ENCODE measurements at regions not wholly inside any gene's neighbourhood (a gene's known extent, or its start where the extent isn't known, plus 50 kb on each side); places are given as distances from the start of the nearest gene placed in this dataset.

GRCh38 chr6:22925304-22925835, 356.0 kb downstream of the HDGFL1 start:
- DNase-seq (ENCODE audit: extremely low read depth, low read depth) = no peak

GRCh38 chr6:22925920-22926789, 356.8 kb downstream of the HDGFL1 start:
- DNase-seq (ENCODE audit: extremely low read depth, low read depth) = no peak

- no peak for DNase-seq (ENCODE audit: extremely low read depth, low read depth)
These were observed 357.5 kb downstream of the HDGFL1 start for GRCh38 chr6:22926790-22927354.

GRCh38 chr6:22928775-22929174, 359.4 kb downstream of the HDGFL1 start:
- no peak for DNase-seq (ENCODE audit: extremely low read depth, low read depth)

- DNase-seq (ENCODE audit: extremely low read depth, low read depth) = no peak
These were observed 360.1 kb downstream of the HDGFL1 start for GRCh38 chr6:22929311-22929985.

- no peak for DNase-seq (ENCODE audit: extremely low read depth, low read depth)
These were observed 371.4 kb downstream of the HDGFL1 start for GRCh38 chr6:22940581-22941290.

GRCh38 chr6:22942403-22942802, 373.0 kb downstream of the HDGFL1 start:
- no peak for DNase-seq (ENCODE audit: extremely low read depth, low read depth)

- DNase-seq (ENCODE audit: extremely low read depth, low read depth) = no peak
These were observed 374.0 kb downstream of the HDGFL1 start for GRCh38 chr6:22943327-22943726.

GRCh38 chr6:22949967-22950366, 380.6 kb downstream of the HDGFL1 start:
- no peak for DNase-seq (ENCODE audit: extremely low read depth, low read depth)

GRCh38 chr6:22952097-22952496, 382.7 kb downstream of the HDGFL1 start:
- no peak for DNase-seq (ENCODE audit: extremely low read depth, low read depth)

- DNase-seq (ENCODE audit: extremely low read depth, low read depth) = peak; percentile 4
These were observed 385.5 kb downstream of the HDGFL1 start for GRCh38 chr6:22954749-22955385.

- DNase-seq (ENCODE audit: extremely low read depth, low read depth) = no peak
These were observed 386.8 kb downstream of the HDGFL1 start for GRCh38 chr6:22956029-22956681.

GRCh38 chr6:22958677-22959076, 389.3 kb downstream of the HDGFL1 start:
- DNase-seq (ENCODE audit: extremely low read depth, low read depth) = no peak

- DNase-seq (ENCODE audit: extremely low read depth, low read depth) = no peak
These were observed 390.2 kb downstream of the HDGFL1 start for GRCh38 chr6:22959571-22959970.

GRCh38 chr6:22964334-22964733, 395.0 kb downstream of the HDGFL1 start:
- no peak for DNase-seq (ENCODE audit: extremely low read depth, low read depth)

GRCh38 chr6:22965889-22966288, 396.5 kb downstream of the HDGFL1 start:
- no peak for DNase-seq (ENCODE audit: extremely low read depth, low read depth)

GRCh38 chr6:22966691-22967422, 397.5 kb downstream of the HDGFL1 start:
- no peak for DNase-seq (ENCODE audit: extremely low read depth, low read depth)

GRCh38 chr6:22970004-22970403, 400.6 kb downstream of the HDGFL1 start:
- no peak for DNase-seq (ENCODE audit: extremely low read depth, low read depth)

- DNase-seq (ENCODE audit: extremely low read depth, low read depth) = no peak
These were observed 403.4 kb downstream of the HDGFL1 start for GRCh38 chr6:22972771-22973170.
